Fibroblast of skin of left quadriceps (primary cell): ENCODE measurements at regions not wholly inside any gene's neighbourhood (a gene's known extent, or its start where the extent isn't known, plus 50 kb on each side); places are given as distances from the start of the nearest gene placed in this dataset.

Experiments
- DNase-seq, 2 experiments: peaks; one replicate each; pipeline ENCODE4 v3.0.0-alpha.2; 2013; ENCODE audit warnings: low read depth in 2 of 2

GRCh38 chr2:129720360-129720759 is 259.1 kb upstream of the RAB6C start:
- DNase-seq: no peak

- no peak for DNase-seq
Measured at GRCh38 chr2:129720761-129721160, 258.7 kb upstream of the RAB6C start.

- DNase-seq: no peak
Measured at GRCh38 chr2:129721236-129721635, 258.2 kb upstream of the RAB6C start.

GRCh38 chr2:129721846-129722245 is 257.6 kb upstream of the RAB6C start:
- DNase-seq: no peak

- DNase-seq: no peak
Measured at GRCh38 chr2:129722306-129723019, 257.0 kb upstream of the RAB6C start.

- DNase-seq: no peak
Measured at GRCh38 chr2:129723277-129724020, 256.0 kb upstream of the RAB6C start.

- no peak for DNase-seq
Measured at GRCh38 chr2:129724021-129724757, 255.3 kb upstream of the RAB6C start.

- no peak for DNase-seq
Measured at GRCh38 chr2:129726216-129726615, 253.2 kb upstream of the RAB6C start.

GRCh38 chr2:129727286-129727685 is 252.2 kb upstream of the RAB6C start:
- DNase-seq: no peak

GRCh38 chr2:129728035-129728972 is 251.2 kb upstream of the RAB6C start:
- no peak for DNase-seq

GRCh38 chr2:129729011-129729410 is 250.5 kb upstream of the RAB6C start:
- no peak for DNase-seq

GRCh38 chr2:129729646-129730045 is 249.8 kb upstream of the RAB6C start:
- DNase-seq: no peak

- no peak for DNase-seq
Measured at GRCh38 chr2:129730979-129731378, 248.5 kb upstream of the RAB6C start.

GRCh38 chr2:129731907-129732629 is 247.4 kb upstream of the RAB6C start:
- no peak for DNase-seq

- DNase-seq: no peak
Measured at GRCh38 chr2:129732630-129733026, 246.8 kb upstream of the RAB6C start.

- no peak for DNase-seq
Measured at GRCh38 chr2:129733041-129733440, 246.4 kb upstream of the RAB6C start.

GRCh38 chr2:129733579-129733978 is 245.9 kb upstream of the RAB6C start:
- DNase-seq: no peak

- no peak for DNase-seq
Measured at GRCh38 chr2:129734343-129735034, 245.0 kb upstream of the RAB6C start.

- DNase-seq: no peak
Measured at GRCh38 chr2:129735576-129735975, 243.9 kb upstream of the RAB6C start.
